ENCODE measurements at regions not wholly inside any gene's neighbourhood (a gene's known extent, or its start where the extent isn't known, plus 50 kb on each side); places are given as distances from the start of the nearest gene placed in this dataset.

- Histone ChIP-seq H3K79me1 (ENCODE audit: low read length) (peaks cover 29% of the 10 kb centered on the region), H2BK12ac (ENCODE audit: low read length) (no peak overlapping the region), H3K18ac (ENCODE audit: low read length) (no peak overlapping the region), H3K27me3 (ENCODE audit: insufficient read depth, low read length) (no peaks in the 10 kb centered on the region), H2BK120ac (ENCODE audit: insufficient read depth, low read length, poor library complexity) (peak overlapping the region; percentile 81), H4K8ac (ENCODE audit: low read depth, low read length) (no peak overlapping the region), H3K23ac (ENCODE audit: low read length) (no peak overlapping the region), H3K9ac (ENCODE audit: low read length) (no peak overlapping the region), H3K4me3 (ENCODE audit: low read depth, low read length) (no peak overlapping the region), H4K91ac (ENCODE audit: low read depth, low read length) (no peak overlapping the region), H3K4me1 (ENCODE audit: control insufficient read depth in 1 of 2, insufficient read depth in 2 of 2, low read length in 2 of 2) (peaks cover 8 to 15% of the 10 kb centered on the region in 2 experiments), H3K27ac (ENCODE audit: low read depth, low read length) (peak overlapping the region; percentile 97), H3K4me2 (ENCODE audit: low read length) (peak overlapping the region; percentile 33), H2BK5ac (ENCODE audit: low read depth, low read length, poor library complexity) (peak overlapping the region; percentile 80), H3K79me2 (ENCODE audit: control insufficient read depth, insufficient read depth, low read length, poor library complexity) (peaks cover 1% of the 10 kb centered on the region), H2AK5ac (ENCODE audit: low read length) (no peak overlapping the region), H3K14ac (ENCODE audit: low read length) (no peak overlapping the region), H3K36me3 (ENCODE audit: control insufficient read depth in 1 of 2, insufficient read depth in 2 of 2, low read length in 2 of 2) (no peaks in the 10 kb centered on the region), H3K4ac (ENCODE audit: low read depth, low read length) (no peak overlapping the region), H3K9me3 (ENCODE audit: insufficient read depth, low read depth, low read length) (no peaks in the 10 kb centered on the region), H2AFZ (ENCODE audit: insufficient read depth, low read length, poor library complexity) (no peak overlapping the region), H4K12ac (ENCODE audit: low read depth, low read length) (no peak overlapping the region)
- no CpG with 5 or more reads among the region's 12 CpGs for WGBS (ENCODE audit: extremely low coverage, insufficient coverage, insufficient read length)
- DNase-seq: peak; percentile 92 to 98
These were observed 130.4 kb upstream of the MIR17HG start for GRCh38 chr13:91216928-91217700.

GRCh38 chr13:91219201-91219600 lies 128.3 kb upstream of the MIR17HG start:
- Histone ChIP-seq H3K9me3 (ENCODE audit: insufficient read depth, low read depth, low read length) (no peaks in the 10 kb centered on the region), H4K8ac (ENCODE audit: low read depth, low read length) (no peak overlapping the region), H3K4me2 (ENCODE audit: low read length) (no peak overlapping the region), H3K23ac (ENCODE audit: low read length) (no peak overlapping the region), H2BK120ac (ENCODE audit: insufficient read depth, low read length, poor library complexity) (no peak overlapping the region), H3K27me3 (ENCODE audit: insufficient read depth, low read length) (no peaks in the 10 kb centered on the region), H3K14ac (ENCODE audit: low read length) (no peak overlapping the region), H3K79me2 (ENCODE audit: control insufficient read depth, insufficient read depth, low read length, poor library complexity) (peaks cover 1% of the 10 kb centered on the region), H2AK5ac (ENCODE audit: low read length) (no peak overlapping the region), H2BK12ac (ENCODE audit: low read length) (peak overlapping the region; percentile 48), H4K12ac (ENCODE audit: low read depth, low read length) (no peak overlapping the region), H3K36me3 (ENCODE audit: control insufficient read depth in 1 of 2, insufficient read depth in 2 of 2, low read length in 2 of 2) (no peaks in the 10 kb centered on the region), H3K4ac (ENCODE audit: low read depth, low read length) (no peak overlapping the region), H3K18ac (ENCODE audit: low read length) (no peak overlapping the region), H4K91ac (ENCODE audit: low read depth, low read length) (peak overlapping the region; percentile 15), H3K27ac (ENCODE audit: low read depth, low read length) (peak overlapping the region; percentile 66), H2BK5ac (ENCODE audit: low read depth, low read length, poor library complexity) (no peak overlapping the region), H3K4me3 (ENCODE audit: low read depth, low read length) (no peak overlapping the region), H3K9ac (ENCODE audit: low read length) (no peak overlapping the region), H3K4me1 (ENCODE audit: control insufficient read depth in 1 of 2, insufficient read depth in 2 of 2, low read length in 2 of 2) (peaks cover 8 to 17% of the 10 kb centered on the region in 2 experiments), H2AFZ (ENCODE audit: insufficient read depth, low read length, poor library complexity) (no peak overlapping the region), H3K79me1 (ENCODE audit: low read length) (peaks cover 28% of the 10 kb centered on the region)
- no peak for DNase-seq
- no CpG with 5 or more reads among the region's 1 CpG for WGBS (ENCODE audit: extremely low coverage, insufficient coverage, insufficient read length)

GRCh38 chr13:91220872-91221271 lies 126.6 kb upstream of the MIR17HG start:
- Histone ChIP-seq H4K12ac (ENCODE audit: low read depth, low read length) (no peak overlapping the region), H3K27me3 (ENCODE audit: insufficient read depth, low read length) (no peaks in the 10 kb centered on the region), H3K18ac (ENCODE audit: low read length) (no peak overlapping the region), H3K9ac (ENCODE audit: low read length) (no peak overlapping the region), H4K91ac (ENCODE audit: low read depth, low read length) (no peak overlapping the region), H2BK12ac (ENCODE audit: low read length) (peak overlapping the region; percentile 84), H3K23ac (ENCODE audit: low read length) (no peak overlapping the region), H3K4me3 (ENCODE audit: low read depth, low read length) (no peak overlapping the region), H3K9me3 (ENCODE audit: insufficient read depth, low read depth, low read length) (no peaks in the 10 kb centered on the region), H2BK5ac (ENCODE audit: low read depth, low read length, poor library complexity) (peak overlapping the region; percentile 73), H3K4me1 (ENCODE audit: control insufficient read depth in 1 of 2, insufficient read depth in 2 of 2, low read length in 2 of 2) (peaks cover 8 to 17% of the 10 kb centered on the region in 2 experiments), H2BK120ac (ENCODE audit: insufficient read depth, low read length, poor library complexity) (peak overlapping the region; percentile 31), H2AK5ac (ENCODE audit: low read length) (peak overlapping the region; percentile 69), H3K36me3 (ENCODE audit: control insufficient read depth in 1 of 2, insufficient read depth in 2 of 2, low read length in 2 of 2) (no peaks in the 10 kb centered on the region), H2AFZ (ENCODE audit: insufficient read depth, low read length, poor library complexity) (no peak overlapping the region), H4K8ac (ENCODE audit: low read depth, low read length) (peak overlapping the region; percentile 54), H3K14ac (ENCODE audit: low read length) (peak overlapping the region; percentile 17), H3K4me2 (ENCODE audit: low read length) (peak overlapping the region; percentile 7), H3K79me1 (ENCODE audit: low read length) (peaks cover 38% of the 10 kb centered on the region), H3K79me2 (ENCODE audit: control insufficient read depth, insufficient read depth, low read length, poor library complexity) (peaks cover 1% of the 10 kb centered on the region), H3K4ac (ENCODE audit: low read depth, low read length) (no peak overlapping the region), H3K27ac (ENCODE audit: low read depth, low read length) (peak overlapping the region; percentile 87)
- DNase-seq: no peak
- WGBS (ENCODE audit: extremely low coverage, insufficient coverage, insufficient read length): no CpG with 5 or more reads among the region's 1 CpG

DNA sequence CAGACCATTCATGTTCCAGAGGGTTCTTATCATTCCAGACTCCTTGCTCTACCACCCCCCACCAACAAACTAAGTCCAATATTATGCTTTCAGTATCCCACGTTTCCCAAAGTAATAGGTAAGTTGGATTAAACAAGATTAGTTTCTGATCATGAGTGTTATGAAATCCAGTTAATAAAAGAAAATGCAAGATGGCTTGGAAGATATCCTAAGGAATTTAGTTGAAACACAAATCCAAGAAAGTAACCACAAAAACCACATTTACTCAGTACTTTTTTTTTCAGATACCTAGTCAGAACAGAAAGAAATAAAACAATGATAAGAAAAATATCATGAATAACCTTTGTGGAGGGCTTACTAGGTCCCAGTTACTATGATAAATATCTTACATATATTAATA lies 119.4 kb upstream of the MIR17HG start:
- no peak overlapping the region for H4K91ac ChIP-seq (ENCODE audit: low read depth, low read length)
- H2AFZ ChIP-seq (ENCODE audit: insufficient read depth, low read length, poor library complexity): no peak overlapping the region
- H2BK120ac ChIP-seq (ENCODE audit: insufficient read depth, low read length, poor library complexity): no peak overlapping the region
- H4K12ac ChIP-seq (ENCODE audit: low read depth, low read length): no peak overlapping the region
- H3K4me1 ChIP-seq (ENCODE audit: control insufficient read depth in 1 of 2, insufficient read depth in 2 of 2, low read length in 2 of 2): peaks cover 0 to 3% of the 10 kb centered on the region in 2 experiments
- H3K27me3 ChIP-seq (ENCODE audit: insufficient read depth, low read length): no peaks in the 10 kb centered on the region
- no peak overlapping the region for H2BK5ac ChIP-seq (ENCODE audit: low read depth, low read length, poor library complexity)
- no peak overlapping the region for H2AK5ac ChIP-seq (ENCODE audit: low read length)
- H3K4me3 ChIP-seq (ENCODE audit: low read depth, low read length): no peak overlapping the region
- H2BK12ac ChIP-seq (ENCODE audit: low read length): no peak overlapping the region
- no peak overlapping the region for H4K8ac ChIP-seq (ENCODE audit: low read depth, low read length)
- no peak for DNase-seq
- no peak overlapping the region for H3K9ac ChIP-seq (ENCODE audit: low read length)
- no peak overlapping the region for H3K4ac ChIP-seq (ENCODE audit: low read depth, low read length)
- WGBS (ENCODE audit: extremely low coverage, insufficient coverage, insufficient read length): no CpG with 5 or more reads among the region's 1 CpG
- no peak overlapping the region for H3K4me2 ChIP-seq (ENCODE audit: low read length)
- peaks cover 15% of the 10 kb centered on the region for H3K79me1 ChIP-seq (ENCODE audit: low read length)
- no peaks in the 10 kb centered on the region for H3K9me3 ChIP-seq (ENCODE audit: insufficient read depth, low read depth, low read length)
- no peaks in the 10 kb centered on the region for H3K36me3 ChIP-seq (ENCODE audit: control insufficient read depth in 1 of 2, insufficient read depth in 2 of 2, low read length in 2 of 2)
- no peaks in the 10 kb centered on the region for H3K79me2 ChIP-seq (ENCODE audit: control insufficient read depth, insufficient read depth, low read length, poor library complexity)
- H3K27ac ChIP-seq (ENCODE audit: low read depth, low read length): no peak overlapping the region
- no peak overlapping the region for H3K14ac ChIP-seq (ENCODE audit: low read length)
- H3K23ac ChIP-seq (ENCODE audit: low read length): no peak overlapping the region
- no peak overlapping the region for H3K18ac ChIP-seq (ENCODE audit: low read length)

All from trophoblast cell (in vitro differentiated cells and primary cell).